Fibroblast of pulmonary artery (primary cell): ENCODE measurements at regions not wholly inside any gene's neighbourhood (a gene's known extent, or its start where the extent isn't known, plus 50 kb on each side); places are given as distances from the start of the nearest gene placed in this dataset.

Experiments
- DNase-seq: peaks from one replicate; pipeline ENCODE4 v3.0.0-alpha.2; 2010; ENCODE audit warnings: low read depth
- H3K4me3 ChIP-seq: replicated peaks from 2 replicates; pipeline ENCODE4 v1.5.1; 2011; ENCODE audit warnings: low read depth, mild to moderate bottlenecking, control low read depth, low read length, moderate library complexity
- CTCF ChIP-seq: IDR thresholded peaks from 2 replicates; pipeline ENCODE4 v1.5.1; 2011; ENCODE audit warnings: mild to moderate bottlenecking, control low read depth, low read length, inconsistent platforms; ENCODE audit errors: missing control alignments

- no peak for TF ChIP-seq CTCF
- no peak overlapping the region for H3K4me3 ChIP-seq
- no peak for DNase-seq
Measured at GRCh38 chr4:125365731-125366130, 51.0 kb downstream of the FAT4 start.

DNA sequence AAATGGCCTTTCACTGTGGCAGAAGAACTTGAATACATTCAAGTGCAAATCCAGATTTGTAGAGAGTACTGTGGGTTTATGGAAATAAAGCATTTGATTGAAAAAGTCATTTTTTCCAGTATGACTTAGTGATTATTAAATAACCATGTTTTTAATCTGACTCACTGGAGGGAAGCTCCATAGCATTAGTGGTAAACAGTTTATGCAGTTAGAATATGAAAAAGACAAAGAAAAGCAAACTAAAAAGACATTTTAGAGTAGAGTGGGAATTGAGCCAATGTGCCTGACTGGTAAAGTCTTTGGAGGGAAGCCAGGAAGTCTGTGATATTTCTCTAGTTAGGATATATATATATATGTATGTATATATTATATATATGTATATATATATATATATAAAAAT lies 53.4 kb downstream of the FAT4 start:
- TF ChIP-seq CTCF = no peak
- peak; percentile 71 for DNase-seq
- H3K4me3 ChIP-seq = peak overlapping the region; percentile 54

- peak overlapping the region; percentile 54 for H3K4me3 ChIP-seq
- TF ChIP-seq CTCF = no peak
- peak; percentile 87 for DNase-seq
Measured at GRCh38 chr4:125368671-125369081, 53.9 kb downstream of the FAT4 start.

- no peak for TF ChIP-seq CTCF
- no peak for DNase-seq
- H3K4me3 ChIP-seq = peak overlapping the region; percentile 54
Measured at GRCh38 chr4:125369098-125369497, 54.3 kb downstream of the FAT4 start.

DNA sequence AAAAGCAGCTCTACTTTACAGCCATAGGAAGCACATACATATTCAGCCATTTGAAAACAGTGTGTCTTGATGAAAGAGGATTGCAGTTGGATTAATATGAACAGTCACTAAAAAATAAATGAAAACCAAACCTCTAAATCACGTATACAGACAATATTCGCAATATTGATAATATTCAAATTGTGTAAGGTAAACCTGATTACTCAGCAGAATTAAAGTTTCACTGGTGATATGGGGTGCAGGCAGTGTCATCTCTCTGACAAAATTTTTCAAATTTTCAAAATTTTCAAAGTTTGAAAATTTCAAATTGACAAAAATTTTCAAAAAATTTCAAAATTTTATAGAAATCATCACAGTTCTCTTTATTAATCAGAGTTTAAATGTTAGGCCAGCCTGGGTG lies 55.7 kb downstream of the FAT4 start:
- DNase-seq = no peak
- TF ChIP-seq CTCF = no peak
- no peak overlapping the region for H3K4me3 ChIP-seq

- H3K4me3 ChIP-seq = no peak overlapping the region
- TF ChIP-seq CTCF = no peak
- DNase-seq = peak; percentile 33
Measured at GRCh38 chr4:125382995-125383394, 68.2 kb downstream of the FAT4 start.

DNA sequence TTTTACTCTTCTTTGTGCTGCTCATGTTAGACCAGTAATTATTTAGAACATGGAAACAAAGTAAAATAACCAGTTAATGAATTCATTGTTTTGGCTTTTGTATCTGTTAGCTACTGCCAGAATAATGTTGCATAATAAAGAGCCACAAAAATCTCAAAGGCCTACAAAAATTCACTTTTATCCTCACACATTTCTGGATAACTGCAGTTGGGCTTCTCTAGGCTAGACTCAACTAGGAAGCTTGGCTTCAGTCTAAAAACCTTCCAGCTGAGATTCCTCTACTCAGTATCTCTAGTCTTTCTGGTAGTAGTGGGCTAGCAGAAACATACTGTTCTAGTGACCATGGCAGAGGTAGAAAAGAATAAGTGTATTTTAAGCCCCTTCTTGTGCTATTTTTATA lies 73.0 kb downstream of the FAT4 start:
- TF ChIP-seq CTCF = no peak

More for the DNA sequence above, 73.0 kb downstream of the FAT4 start:
- DNase-seq = peak; percentile 43
- no peak overlapping the region for H3K4me3 ChIP-seq
